Sigmoid colon (tissue), 4 donors: ENCODE measurements at regions not wholly inside any gene's neighbourhood (a gene's known extent, or its start where the extent isn't known, plus 50 kb on each side); places are given as distances from the start of the nearest gene placed in this dataset.

Experiments used
- CTCF ChIP-seq, 4 experiments: fragments of 450-650 bp in 3 of 4; fragments of 200-600 bp in 1 of 4; IDR thresholded peaks; one replicate each; pipeline ENCODE4 v1.5.1; 2016 to 2019; ENCODE audit warnings: antibody characterized with exemption in 4 of 4, mild to moderate bottlenecking in 3 of 4, moderate library complexity in 2 of 4
- POLR2AphosphoS5 ChIP-seq, 4 donors: sonication (generic); formaldehyde crosslinking; IDR thresholded peaks; one replicate each; pipeline ENCODE4 v1.6.1; 2017; ENCODE audit warnings: antibody characterized with exemption in 4 of 4

DNA sequence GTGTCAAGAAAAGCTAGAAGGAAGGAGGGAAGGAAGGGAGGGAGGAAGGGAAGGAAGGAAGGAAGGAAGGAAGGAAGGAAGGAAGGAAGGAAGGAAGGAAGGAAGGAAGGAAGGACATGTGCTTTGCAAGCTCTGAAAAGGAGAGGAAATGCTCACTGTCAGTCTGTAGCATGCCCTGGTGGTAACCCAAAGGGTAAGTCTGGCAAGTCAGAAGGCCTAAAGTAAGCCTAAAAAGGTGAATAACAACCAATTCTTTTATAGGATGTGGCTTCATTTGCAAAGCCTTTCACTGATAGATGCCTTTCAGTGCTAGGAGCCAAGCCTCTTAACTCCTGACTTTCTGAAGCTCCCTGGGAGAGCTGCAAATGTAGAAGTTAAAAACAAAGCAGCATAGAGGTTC is 542.6 kb downstream of the CFAP47 start:
- TF ChIP-seq POLR2AphosphoS5 (IDR thresholded peaks at IDR 0.05) (no peak), CTCF (IDR thresholded peaks at IDR 0.05) (no peak)
